ENCODE measurements at regions not wholly inside any gene's neighbourhood (a gene's known extent, or its start where the extent isn't known, plus 50 kb on each side); places are given as distances from the start of the nearest gene placed in this dataset.

- TF ChIP-seq, protein P1, sequence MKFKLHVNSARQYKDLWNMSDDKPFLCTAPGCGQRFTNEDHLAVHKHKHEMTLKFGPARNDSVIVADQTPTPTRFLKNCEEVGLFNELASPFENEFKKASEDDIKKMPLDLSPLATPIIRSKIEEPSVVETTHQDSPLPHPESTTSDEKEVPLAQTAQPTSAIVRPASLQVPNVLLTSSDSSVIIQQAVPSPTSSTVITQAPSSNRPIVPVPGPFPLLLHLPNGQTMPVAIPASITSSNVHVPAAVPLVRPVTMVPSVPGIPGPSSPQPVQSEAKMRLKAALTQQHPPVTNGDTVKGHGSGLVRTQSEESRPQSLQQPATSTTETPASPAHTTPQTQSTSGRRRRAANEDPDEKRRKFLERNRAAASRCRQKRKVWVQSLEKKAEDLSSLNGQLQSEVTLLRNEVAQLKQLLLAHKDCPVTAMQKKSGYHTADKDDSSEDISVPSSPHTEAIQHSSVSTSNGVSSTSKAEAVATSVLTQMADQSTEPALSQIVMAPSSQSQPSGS (tag by site-specific recombination; IDR thresholded peaks at IDR 0.05; ENCODE audit: low read depth) = no peak
- TF ChIP-seq, protein P2, sequence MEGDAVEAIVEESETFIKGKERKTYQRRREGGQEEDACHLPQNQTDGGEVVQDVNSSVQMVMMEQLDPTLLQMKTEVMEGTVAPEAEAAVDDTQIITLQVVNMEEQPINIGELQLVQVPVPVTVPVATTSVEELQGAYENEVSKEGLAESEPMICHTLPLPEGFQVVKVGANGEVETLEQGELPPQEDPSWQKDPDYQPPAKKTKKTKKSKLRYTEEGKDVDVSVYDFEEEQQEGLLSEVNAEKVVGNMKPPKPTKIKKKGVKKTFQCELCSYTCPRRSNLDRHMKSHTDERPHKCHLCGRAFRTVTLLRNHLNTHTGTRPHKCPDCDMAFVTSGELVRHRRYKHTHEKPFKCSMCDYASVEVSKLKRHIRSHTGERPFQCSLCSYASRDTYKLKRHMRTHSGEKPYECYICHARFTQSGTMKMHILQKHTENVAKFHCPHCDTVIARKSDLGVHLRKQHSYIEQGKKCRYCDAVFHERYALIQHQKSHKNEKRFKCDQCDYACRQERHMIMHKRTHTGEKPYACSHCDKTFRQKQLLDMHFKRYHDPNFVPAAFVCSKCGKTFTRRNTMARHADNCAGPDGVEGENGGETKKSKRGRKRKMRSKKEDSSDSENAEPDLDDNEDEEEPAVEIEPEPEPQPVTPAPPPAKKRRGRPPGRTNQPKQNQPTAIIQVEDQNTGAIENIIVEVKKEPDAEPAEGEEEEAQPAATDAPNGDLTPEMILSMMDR (tag by site-specific recombination; IDR thresholded peaks at IDR 0.05) = no peak
- TF ChIP-seq ZNF433 (tag by site-specific recombination; IDR thresholded peaks at IDR 0.05; ENCODE audit: low read depth) = no peak
- TF ChIP-seq, protein P3, sequence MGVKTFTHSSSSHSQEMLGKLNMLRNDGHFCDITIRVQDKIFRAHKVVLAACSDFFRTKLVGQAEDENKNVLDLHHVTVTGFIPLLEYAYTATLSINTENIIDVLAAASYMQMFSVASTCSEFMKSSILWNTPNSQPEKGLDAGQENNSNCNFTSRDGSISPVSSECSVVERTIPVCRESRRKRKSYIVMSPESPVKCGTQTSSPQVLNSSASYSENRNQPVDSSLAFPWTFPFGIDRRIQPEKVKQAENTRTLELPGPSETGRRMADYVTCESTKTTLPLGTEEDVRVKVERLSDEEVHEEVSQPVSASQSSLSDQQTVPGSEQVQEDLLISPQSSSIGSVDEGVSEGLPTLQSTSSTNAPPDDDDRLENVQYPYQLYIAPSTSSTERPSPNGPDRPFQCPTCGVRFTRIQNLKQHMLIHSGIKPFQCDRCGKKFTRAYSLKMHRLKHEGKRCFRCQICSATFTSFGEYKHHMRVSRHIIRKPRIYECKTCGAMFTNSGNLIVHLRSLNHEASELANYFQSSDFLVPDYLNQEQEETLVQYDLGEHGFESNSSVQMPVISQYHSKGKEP (tag by site-specific recombination; IDR thresholded peaks at IDR 0.05) = no peak
- TF ChIP-seq, protein P4, sequence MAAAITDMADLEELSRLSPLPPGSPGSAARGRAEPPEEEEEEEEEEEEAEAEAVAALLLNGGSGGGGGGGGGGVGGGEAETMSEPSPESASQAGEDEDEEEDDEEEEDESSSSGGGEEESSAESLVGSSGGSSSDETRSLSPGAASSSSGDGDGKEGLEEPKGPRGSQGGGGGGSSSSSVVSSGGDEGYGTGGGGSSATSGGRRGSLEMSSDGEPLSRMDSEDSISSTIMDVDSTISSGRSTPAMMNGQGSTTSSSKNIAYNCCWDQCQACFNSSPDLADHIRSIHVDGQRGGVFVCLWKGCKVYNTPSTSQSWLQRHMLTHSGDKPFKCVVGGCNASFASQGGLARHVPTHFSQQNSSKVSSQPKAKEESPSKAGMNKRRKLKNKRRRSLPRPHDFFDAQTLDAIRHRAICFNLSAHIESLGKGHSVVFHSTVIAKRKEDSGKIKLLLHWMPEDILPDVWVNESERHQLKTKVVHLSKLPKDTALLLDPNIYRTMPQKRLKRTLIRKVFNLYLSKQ (tag by site-specific recombination; IDR thresholded peaks at IDR 0.05; ENCODE audit: borderline replicate concordance) = no peak
- no peak for TF ChIP-seq SP2 (tag by site-specific recombination; IDR thresholded peaks at IDR 0.05)
- TF ChIP-seq, protein P5, sequence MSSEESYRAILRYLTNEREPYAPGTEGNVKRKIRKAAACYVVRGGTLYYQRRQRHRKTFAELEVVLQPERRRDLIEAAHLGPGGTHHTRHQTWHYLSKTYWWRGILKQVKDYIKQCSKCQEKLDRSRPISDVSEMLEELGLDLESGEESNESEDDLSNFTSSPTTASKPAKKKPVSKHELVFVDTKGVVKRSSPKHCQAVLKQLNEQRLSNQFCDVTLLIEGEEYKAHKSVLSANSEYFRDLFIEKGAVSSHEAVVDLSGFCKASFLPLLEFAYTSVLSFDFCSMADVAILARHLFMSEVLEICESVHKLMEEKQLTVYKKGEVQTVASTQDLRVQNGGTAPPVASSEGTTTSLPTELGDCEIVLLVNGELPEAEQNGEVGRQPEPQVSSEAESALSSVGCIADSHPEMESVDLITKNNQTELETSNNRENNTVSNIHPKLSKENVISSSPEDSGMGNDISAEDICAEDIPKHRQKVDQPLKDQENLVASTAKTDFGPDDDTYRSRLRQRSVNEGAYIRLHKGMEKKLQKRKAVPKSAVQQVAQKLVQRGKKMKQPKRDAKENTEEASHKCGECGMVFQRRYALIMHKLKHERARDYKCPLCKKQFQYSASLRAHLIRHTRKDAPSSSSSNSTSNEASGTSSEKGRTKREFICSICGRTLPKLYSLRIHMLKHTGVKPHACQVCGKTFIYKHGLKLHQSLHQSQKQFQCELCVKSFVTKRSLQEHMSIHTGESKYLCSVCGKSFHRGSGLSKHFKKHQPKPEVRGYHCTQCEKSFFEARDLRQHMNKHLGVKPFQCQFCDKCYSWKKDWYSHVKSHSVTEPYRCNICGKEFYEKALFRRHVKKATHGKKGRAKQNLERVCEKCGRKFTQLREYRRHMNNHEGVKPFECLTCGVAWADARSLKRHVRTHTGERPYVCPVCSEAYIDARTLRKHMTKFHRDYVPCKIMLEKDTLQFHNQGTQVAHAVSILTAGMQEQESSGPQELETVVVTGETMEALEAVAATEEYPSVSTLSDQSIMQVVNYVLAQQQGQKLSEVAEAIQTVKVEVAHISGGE (tag by site-specific recombination; conservative IDR thresholded peaks at IDR 0.05; ENCODE audit: low read depth) = no peak
- TF ChIP-seq, protein P6, sequence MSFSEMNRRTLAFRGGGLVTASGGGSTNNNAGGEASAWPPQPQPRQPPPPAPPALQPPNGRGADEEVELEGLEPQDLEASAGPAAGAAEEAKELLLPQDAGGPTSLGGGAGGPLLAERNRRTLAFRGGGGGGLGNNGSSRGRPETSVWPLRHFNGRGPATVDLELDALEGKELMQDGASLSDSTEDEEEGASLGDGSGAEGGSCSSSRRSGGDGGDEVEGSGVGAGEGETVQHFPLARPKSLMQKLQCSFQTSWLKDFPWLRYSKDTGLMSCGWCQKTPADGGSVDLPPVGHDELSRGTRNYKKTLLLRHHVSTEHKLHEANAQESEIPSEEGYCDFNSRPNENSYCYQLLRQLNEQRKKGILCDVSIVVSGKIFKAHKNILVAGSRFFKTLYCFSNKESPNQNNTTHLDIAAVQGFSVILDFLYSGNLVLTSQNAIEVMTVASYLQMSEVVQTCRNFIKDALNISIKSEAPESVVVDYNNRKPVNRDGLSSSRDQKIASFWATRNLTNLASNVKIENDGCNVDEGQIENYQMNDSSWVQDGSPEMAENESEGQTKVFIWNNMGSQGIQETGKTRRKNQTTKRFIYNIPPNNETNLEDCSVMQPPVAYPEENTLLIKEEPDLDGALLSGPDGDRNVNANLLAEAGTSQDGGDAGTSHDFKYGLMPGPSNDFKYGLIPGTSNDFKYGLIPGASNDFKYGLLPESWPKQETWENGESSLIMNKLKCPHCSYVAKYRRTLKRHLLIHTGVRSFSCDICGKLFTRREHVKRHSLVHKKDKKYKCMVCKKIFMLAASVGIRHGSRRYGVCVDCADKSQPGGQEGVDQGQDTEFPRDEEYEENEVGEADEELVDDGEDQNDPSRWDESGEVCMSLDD (tag by site-specific recombination; IDR thresholded peaks at IDR 0.05) = no peak
- TF ChIP-seq ZNF174 (tag by site-specific recombination; IDR thresholded peaks at IDR 0.05) = no peak
- TF ChIP-seq, protein P7, sequence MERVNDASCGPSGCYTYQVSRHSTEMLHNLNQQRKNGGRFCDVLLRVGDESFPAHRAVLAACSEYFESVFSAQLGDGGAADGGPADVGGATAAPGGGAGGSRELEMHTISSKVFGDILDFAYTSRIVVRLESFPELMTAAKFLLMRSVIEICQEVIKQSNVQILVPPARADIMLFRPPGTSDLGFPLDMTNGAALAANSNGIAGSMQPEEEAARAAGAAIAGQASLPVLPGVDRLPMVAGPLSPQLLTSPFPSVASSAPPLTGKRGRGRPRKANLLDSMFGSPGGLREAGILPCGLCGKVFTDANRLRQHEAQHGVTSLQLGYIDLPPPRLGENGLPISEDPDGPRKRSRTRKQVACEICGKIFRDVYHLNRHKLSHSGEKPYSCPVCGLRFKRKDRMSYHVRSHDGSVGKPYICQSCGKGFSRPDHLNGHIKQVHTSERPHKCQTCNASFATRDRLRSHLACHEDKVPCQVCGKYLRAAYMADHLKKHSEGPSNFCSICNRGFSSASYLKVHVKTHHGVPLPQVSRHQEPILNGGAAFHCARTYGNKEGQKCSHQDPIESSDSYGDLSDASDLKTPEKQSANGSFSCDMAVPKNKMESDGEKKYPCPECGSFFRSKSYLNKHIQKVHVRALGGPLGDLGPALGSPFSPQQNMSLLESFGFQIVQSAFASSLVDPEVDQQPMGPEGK (tag by site-specific recombination; IDR thresholded peaks at IDR 0.05) = no peak
- no peak for TF ChIP-seq YY1 (tag by site-specific recombination; IDR thresholded peaks at IDR 0.05)
- TF ChIP-seq ZNF426 (tag by site-specific recombination; IDR thresholded peaks at IDR 0.05) = no peak
- no peak for TF ChIP-seq ZNF777 (tag by site-specific recombination; IDR thresholded peaks at IDR 0.05; ENCODE audit: borderline replicate concordance)
These were observed 130.4 kb upstream of the ATP10A start for GRCh38 chr15:25993506-25993905.

All from HEK293 (cell line).